ENCODE measurements at regions not wholly inside any gene's neighbourhood (a gene's known extent, or its start where the extent isn't known, plus 50 kb on each side); places are given as distances from the start of the nearest gene placed in this dataset.
"Not testable (repeated sequence)": the region's sequence is repeated elsewhere in the genome, so short reads cannot be mapped to it uniquely, and the experiment has no call there.

GRCh38 chr11:71181566-71181965 is 70.8 kb downstream of the SHANK2 start:
- DNase-seq, result no peak

- DNase-seq, result no peak
Measured at GRCh38 chr11:71180694-71181470, 71.5 kb downstream of the SHANK2 start.

- DNase-seq, result no peak
Measured at GRCh38 chr11:71179877-71180605, 72.3 kb downstream of the SHANK2 start.

- DNase-seq, result no peak
Measured at GRCh38 chr11:71178076-71178475, 74.3 kb downstream of the SHANK2 start.

- DNase-seq, result no peak
Measured at GRCh38 chr11:71176812-71177211, 75.6 kb downstream of the SHANK2 start.

- no peak for DNase-seq
Measured at GRCh38 chr11:71173709-71174108, 78.7 kb downstream of the SHANK2 start.

- DNase-seq, result no peak
Measured at GRCh38 chr11:71172680-71173079, 79.7 kb downstream of the SHANK2 start.

- DNase-seq, result peak; percentile 54
Measured at GRCh38 chr11:71171576-71171975, 80.8 kb downstream of the SHANK2 start.

GRCh38 chr11:71170624-71171423 is 81.6 kb downstream of the SHANK2 start:
- DNase-seq, result no peak

GRCh38 chr11:71169313-71169712 is 83.1 kb downstream of the SHANK2 start:
- DNase-seq, result no peak

GRCh38 chr11:71167814-71168213 is 84.6 kb downstream of the SHANK2 start:
- not testable (repeated sequence) for DNase-seq

GRCh38 chr11:71165771-71166170 is 86.6 kb downstream of the SHANK2 start:
- no peak for DNase-seq

GRCh38 chr11:71164621-71165020 is 87.8 kb downstream of the SHANK2 start:
- DNase-seq, result no peak

- DNase-seq, result peak; percentile 24
Measured at GRCh38 chr11:71164186-71164585, 88.2 kb downstream of the SHANK2 start.

GRCh38 chr11:71163371-71163770 is 89.0 kb downstream of the SHANK2 start:
- DNase-seq, result no peak

- DNase-seq, result no peak
Measured at GRCh38 chr11:71158936-71159335, 93.4 kb downstream of the SHANK2 start.

GRCh38 chr11:71157676-71158075 is 94.7 kb downstream of the SHANK2 start:
- DNase-seq, result not testable (repeated sequence)

- peak; percentile 64 for DNase-seq
Measured at GRCh38 chr11:71156301-71156700, 96.1 kb downstream of the SHANK2 start.

- DNase-seq, result no peak
Measured at GRCh38 chr11:71155846-71156245, 96.5 kb downstream of the SHANK2 start.

GRCh38 chr11:71154261-71154805 is 98.0 kb downstream of the SHANK2 start:
- DNase-seq, result no peak

GRCh38 chr11:71153005-71153390 is 99.4 kb downstream of the SHANK2 start:
- DNase-seq, result no peak

- DNase-seq, result not testable (repeated sequence)
Measured at GRCh38 chr11:71152312-71153004, 99.9 kb downstream of the SHANK2 start.

GRCh38 chr11:71151561-71151960 is 100.8 kb downstream of the SHANK2 start:
- DNase-seq, result no peak
